H1 (cell line): ENCODE measurements at regions not wholly inside any gene's neighbourhood (a gene's known extent, or its start where the extent isn't known, plus 50 kb on each side); places are given as distances from the start of the nearest gene placed in this dataset.

Source experiments
- CTCF ChIA-PET: fragments of 300-600 bp; sonication (Branson Sonifier 250); formaldehyde crosslinking; loops from one replicate; lab custom pipeline; 2021; ENCODE audit not compliant: partially characterized antibody; lab: Charles Lee
- POLR2A ChIA-PET: fragments of 300-600 bp; sonication (Branson Sonifier 250); formaldehyde crosslinking; loops from one replicate; lab custom pipeline; 2021; ENCODE audit warnings: inconsistent platforms; ENCODE audit not compliant: partially characterized antibody; lab: Charles Lee
- DNase-seq, 2 experiments: peaks; one replicate each; pipeline versions ENCODE4 v3.0.0 to v3.0.0-alpha.2; 2010 to 2022; ENCODE audit warnings: low spot score in 2 of 2, low read depth in 1 of 2, mixed read lengths in 1 of 2
- FAIRE-seq: peaks from 2 replicates; lab custom pipeline; 2011; peaks lifted over from hg19 to GRCh38; lab: Jason Lieb, UNC
- H2AFZ ChIP-seq: 2 replicates; pipeline ENCODE4 v1.8.1; 2012; ENCODE audit warnings: low read length, inconsistent platforms
- H2AK5ac ChIP-seq: 2 replicates; pipeline ENCODE4 v1.6.1; 2013; ENCODE audit warnings: low read depth, low read length
- H2BK120ac ChIP-seq: replicated peaks from 2 replicates; pipeline ENCODE3; 2013; ENCODE audit warnings: low read depth, low read length, inconsistent platforms
- H2BK12ac ChIP-seq: 2 replicates; pipeline ENCODE4 v1.6.1; 2013; ENCODE audit warnings: low read depth, low read length
- H2BK15ac ChIP-seq: 2 replicates; pipeline ENCODE4 v1.6.1; 2013; ENCODE audit warnings: low read length
- H2BK20ac ChIP-seq: 2 replicates; pipeline ENCODE4 v1.6.1; 2013; ENCODE audit warnings: low read length
- H2BK5ac ChIP-seq: 2 replicates; pipeline ENCODE4 v1.6.1; 2013; ENCODE audit warnings: low read depth, low read length
- H3K14ac ChIP-seq: 2 replicates; pipeline ENCODE4 v1.6.1; 2013; ENCODE audit warnings: inconsistent platforms; ENCODE audit not compliant: insufficient read length
- H3K18ac ChIP-seq: 2 replicates; pipeline ENCODE4 v1.6.1; 2013; ENCODE audit warnings: low read length; ENCODE audit errors: extremely low read depth
- H3K23ac ChIP-seq: 2 replicates; pipeline ENCODE4 v1.6.1; 2013; ENCODE audit warnings: inconsistent platforms; ENCODE audit not compliant: insufficient read length
- H3K23me2 ChIP-seq: 2 replicates; pipeline ENCODE4 v1.6.1; 2013; ENCODE audit warnings: low read depth, low read length
- H3K27ac ChIP-seq: 2 replicates; pipeline ENCODE4 v1.6.1; 2011; ENCODE audit warnings: low read depth, low read length, inconsistent platforms
- H3K27me3 ChIP-seq, 4 experiments: replicated peaks in 1 of 4; 1 replicate in 1 of 4; 2 replicates in 3 of 4; pipeline versions ENCODE4 v1.6.1 to v1.8.1; 2011 to 2013; ENCODE audit warnings: low read length in 3 of 4, mild to moderate bottlenecking in 3 of 4, inconsistent platforms in 2 of 4, mixed read lengths in 2 of 4, moderate library complexity in 1 of 4; ENCODE audit not compliant: control insufficient read depth in 3 of 4, insufficient read depth in 3 of 4; ENCODE audit errors: extremely low read depth in 1 of 4
- H3K36me3 ChIP-seq, 4 experiments: 2 replicates each; pipeline versions ENCODE4 v1.6.1 to v1.8.1; 2011 to 2013; ENCODE audit warnings: mild to moderate bottlenecking in 4 of 4, low read length in 3 of 4, moderate library complexity in 2 of 4, control low read depth in 1 of 4, inconsistent platforms in 1 of 4; ENCODE audit not compliant: insufficient read depth in 4 of 4, control insufficient read depth in 2 of 4
- H3K4ac ChIP-seq: replicated peaks from 2 replicates; pipeline ENCODE3; 2013; ENCODE audit warnings: low read length, low read depth, mixed read lengths, inconsistent platforms; ENCODE audit not compliant: insufficient read length
- H3K4me1 ChIP-seq, 4 experiments: replicated peaks in 1 of 4; 1 replicate in 1 of 4; 2 replicates in 3 of 4; pipeline versions ENCODE4 v1.6.1 to v1.8.1; 2011 to 2013; ENCODE audit warnings: low read length in 3 of 4, inconsistent platforms in 2 of 4, mixed read lengths in 1 of 4; ENCODE audit not compliant: insufficient read depth in 4 of 4, control insufficient read depth in 3 of 4
- H3K4me2 ChIP-seq, 2 experiments: 2 replicates each; pipeline versions ENCODE4 v1.6.1 to v1.8.1; 2011 to 2013; ENCODE audit warnings: low read depth in 2 of 2, low read length in 2 of 2, control low read depth in 1 of 2, inconsistent platforms in 1 of 2, mild to moderate bottlenecking in 1 of 2; ENCODE audit not compliant: insufficient read depth in 1 of 2
- H3K4me3 ChIP-seq, 4 experiments: fragments of 200-600, 300-600 bp in 1 of 4; sonication (generic), shearing (Covaris generic), sonication (Bioruptor Twin) in 1 of 4; 2 replicates each; pipeline versions ENCODE4 v1.5.1 to v1.8.1; 2011 to 2016; ENCODE audit warnings: low read length in 4 of 4, low read depth in 3 of 4, control low read depth in 2 of 4, inconsistent platforms in 2 of 4, mild to moderate bottlenecking in 2 of 4, mixed read lengths in 1 of 4, moderate library complexity in 1 of 4; ENCODE audit not compliant: insufficient read depth in 2 of 4; ENCODE audit errors: extremely low read depth in 1 of 4
- H3K56ac ChIP-seq: replicated peaks from 2 replicates; pipeline ENCODE3; 2013; ENCODE audit warnings: low read depth, mild to moderate bottlenecking, mixed read lengths, low read length, inconsistent platforms; ENCODE audit not compliant: insufficient read length
- H3K79me1 ChIP-seq: 2 replicates; pipeline ENCODE4 v1.6.1; 2013; ENCODE audit warnings: low read depth, low read length, control low read depth
- H3K79me2 ChIP-seq, 2 experiments: 2 replicates each; pipeline versions ENCODE4 v1.6.1 to v1.8.1; 2012 to 2013; ENCODE audit warnings: low read length in 2 of 2, mild to moderate bottlenecking in 2 of 2, inconsistent platforms in 1 of 2; ENCODE audit not compliant: insufficient read depth in 2 of 2, control insufficient read depth in 1 of 2
- H3K9ac ChIP-seq, 4 experiments: replicated peaks in 1 of 4; 1 replicate in 1 of 4; 2 replicates in 3 of 4; pipeline versions ENCODE4 v1.6.1 to v1.8.1; 2011 to 2013; ENCODE audit warnings: low read depth in 3 of 4, low read length in 3 of 4, control low read depth in 2 of 4, mild to moderate bottlenecking in 2 of 4, moderate library complexity in 2 of 4, inconsistent platforms in 1 of 4; ENCODE audit errors: extremely low read depth in 1 of 4
- H3K9me3 ChIP-seq, 2 experiments: 2 replicates each; pipeline versions ENCODE4 v1.6.1 to v1.8.1; 2012 to 2013; ENCODE audit warnings: mild to moderate bottlenecking in 2 of 2, moderate library complexity in 2 of 2, control low read depth in 1 of 2, inconsistent platforms in 1 of 2, low read depth in 1 of 2, low read length in 1 of 2, mixed read lengths in 1 of 2; ENCODE audit not compliant: insufficient read depth in 2 of 2
- H4K20me1 ChIP-seq, 2 experiments: replicated peaks in 1 of 2; 2 replicates each; pipeline versions ENCODE3 to v1.8.1; 2011 to 2013; ENCODE audit warnings: inconsistent platforms in 2 of 2, low read length in 2 of 2, mild to moderate bottlenecking in 1 of 2; ENCODE audit not compliant: insufficient read depth in 2 of 2, control insufficient read depth in 1 of 2
- H4K5ac ChIP-seq: 2 replicates; pipeline ENCODE4 v1.6.1; 2013; ENCODE audit warnings: low read length, low read depth, mixed read lengths, inconsistent platforms; ENCODE audit not compliant: insufficient read length
- H4K8ac ChIP-seq: 2 replicates; pipeline ENCODE4 v1.8.0; 2013; ENCODE audit warnings: mild to moderate bottlenecking, moderate library complexity, low read length, inconsistent platforms; ENCODE audit not compliant: insufficient read depth; ENCODE audit errors: extremely low read depth
- H4K91ac ChIP-seq: replicated peaks from 2 replicates; pipeline ENCODE3; 2013; ENCODE audit warnings: low read length, mixed read lengths, inconsistent platforms; ENCODE audit not compliant: insufficient read length
- ASH2L ChIP-seq: fragments of 200-600, 300-600 bp; sonication (generic); IDR thresholded peaks from one replicate; pipeline ENCODE4 v1.7.1; 2017; ENCODE audit warnings: low read length
- ATF2 ChIP-seq: IDR thresholded peaks from 2 replicates; pipeline ENCODE4 v1.6.1; 2012; ENCODE audit warnings: low read length, inconsistent platforms
- CBX8 ChIP-seq: fragments of 300-800, 300-1000 bp; sonication (generic); IDR thresholded peaks from 2 replicates; pipeline ENCODE4 v1.7.1; 2016; ENCODE audit warnings: low read depth, low read length, borderline replicate concordance
- PHF8 ChIP-seq: fragments of 200-600 bp; sonication (generic); conservative IDR thresholded peaks from 2 replicates; pipeline ENCODE4 v1.7.1; 2012; ENCODE audit warnings: low read depth, mild to moderate bottlenecking, inconsistent platforms, low read length, moderate library complexity
- RFX5 ChIP-seq: IDR thresholded peaks from 2 replicates; pipeline ENCODE4 v1.6.1; 2011; ENCODE audit warnings: low read depth, low read length, improper control_type of control experiment, borderline replicate concordance
- RXRA ChIP-seq: IDR thresholded peaks from 2 replicates; pipeline ENCODE4 v1.6.1; 2011; ENCODE audit warnings: low read depth, mild to moderate bottlenecking, low read length, moderate library complexity; ENCODE audit not compliant: insufficient read depth
- TAF1 ChIP-seq: IDR thresholded peaks from 2 replicates; pipeline ENCODE4 v1.6.1; 2011; ENCODE audit warnings: mild to moderate bottlenecking, low read depth, low read length
- WGBS, 2 experiments: shearing (Covaris generic) in 1 of 2; methylation state at CpG; one replicate each; pipeline versions ENCODE4 v1.1.6 to v1.1.7; 2013 to 2015; ENCODE audit warnings: low lambda C conversion rate in 2 of 2, mixed read lengths in 2 of 2, inconsistent platforms in 1 of 2, low coverage in 1 of 2, missing lambda C conversion rate in 1 of 2; ENCODE audit not compliant: insufficient replicate concordance in 2 of 2, insufficient coverage in 1 of 2, insufficient read length in 1 of 2; ENCODE audit errors: extremely low coverage in 1 of 2, missing lambda C conversion rate in 1 of 2; 5-methylcytosine and 5-hydroxymethylcytosine counted together

- CTCF ChIA-PET: no interaction called here
Measured at GRCh38 chr5:3958389-3958788, 362.8 kb downstream of the IRX1 start.

More at GRCh38 chr5:3958389-3958788, 362.8 kb downstream of the IRX1 start:
- H3K18ac ChIP-seq: no peak overlapping the region
- WGBS, 2 experiments: 94% methylated on average over 6 of the region's 6 CpGs; no CpG with 5 or more reads in 1 of the 2 experiments
- DNase-seq: no peak
- H3K79me1 ChIP-seq: peaks cover 2% of the 10 kb centered on the region
- H3K4me2 ChIP-seq: no peak overlapping the region
- H3K14ac ChIP-seq: no peak overlapping the region
- no peak overlapping the region for H2BK120ac ChIP-seq
- no peak overlapping the region for H2AFZ ChIP-seq
- no peak overlapping the region for H2BK12ac ChIP-seq
- H3K23me2 ChIP-seq: no peaks in the 10 kb centered on the region
- no peaks in the 10 kb centered on the region for H3K36me3 ChIP-seq
- H3K27ac ChIP-seq: no peak overlapping the region
- H2BK15ac ChIP-seq: no peak overlapping the region
- no peaks in the 10 kb centered on the region for H3K9me3 ChIP-seq
- no peak overlapping the region for H4K8ac ChIP-seq
- no peaks in the 10 kb centered on the region; a peak in 1 of 4 replicates for H3K79me2 ChIP-seq
- no peak overlapping the region for H2AK5ac ChIP-seq
- H3K9ac ChIP-seq: no peak overlapping the region
- H3K4ac ChIP-seq: no peak overlapping the region
- peaks cover 0 to 3% of the 10 kb centered on the region in 2 experiments for H4K20me1 ChIP-seq
- H3K4me1 ChIP-seq: no peaks in the 10 kb centered on the region
- FAIRE-seq: no peak
- no peak overlapping the region for H2BK5ac ChIP-seq
- H4K91ac ChIP-seq: no peak overlapping the region
- no peak overlapping the region for H2BK20ac ChIP-seq
- TF ChIP-seq TAF1 (no peak), ASH2L (no peak), RFX5 (no peak), PHF8 (no peak), RXRA (no peak), ATF2 (no peak), CBX8 (no peak)
- TF ChIP-seq, all 59 proteins: peak for 0
- no peak overlapping the region for H3K4me3 ChIP-seq
- H3K56ac ChIP-seq: no peak overlapping the region
- H3K23ac ChIP-seq: no peak overlapping the region
- POLR2A ChIA-PET: no interaction called here
- no peak overlapping the region for H4K5ac ChIP-seq
- no peaks in the 10 kb centered on the region for H3K27me3 ChIP-seq
